ENCODE measurements at regions not wholly inside any gene's neighbourhood (a gene's known extent, or its start where the extent isn't known, plus 50 kb on each side); places are given as distances from the start of the nearest gene placed in this dataset.

GRCh38 chr7:3233301-3233700 lies 67.8 kb upstream of the SDK1 start:
- no peak overlapping the region for H3K4me3 ChIP-seq
- no peak for TF ChIP-seq FOXP2 (optimal IDR thresholded peaks at IDR 0.05; ENCODE audit: control extremely low read depth, extremely low read length, insufficient read depth)
- no peak for TF ChIP-seq POLR2AphosphoS5 (IDR thresholded peaks at IDR 0.05; ENCODE audit: borderline replicate concordance, low read depth, low read length)
- TF ChIP-seq EZH2 (IDR thresholded peaks at IDR 0.05), result no peak
- H3K36me3 ChIP-seq (ENCODE audit: insufficient read depth, low read length), result no peaks in the 10 kb centered on the region
- H3K27ac ChIP-seq, result no peak overlapping the region
- DNase-seq (ENCODE audit: low read depth, low spot score), result no peak
- no peak overlapping the region for H3K9ac ChIP-seq (ENCODE audit: insufficient read length)
- no peaks in the 10 kb centered on the region for H3K9me3 ChIP-seq (ENCODE audit: low read depth, low read length)

- H3K9ac ChIP-seq (ENCODE audit: insufficient read length), result no peak overlapping the region
- H3K4me3 ChIP-seq, result no peak overlapping the region
- no peak overlapping the region for H3K27ac ChIP-seq
- DNase-seq (ENCODE audit: low read depth, low spot score), result no peak
- TF ChIP-seq FOXP2 (optimal IDR thresholded peaks at IDR 0.05; ENCODE audit: control extremely low read depth, extremely low read length, insufficient read depth), result no peak
- TF ChIP-seq POLR2AphosphoS5 (IDR thresholded peaks at IDR 0.05; ENCODE audit: borderline replicate concordance, low read depth, low read length), result no peak
- H3K36me3 ChIP-seq (ENCODE audit: insufficient read depth, low read length), result no peaks in the 10 kb centered on the region
- no peaks in the 10 kb centered on the region for H3K9me3 ChIP-seq (ENCODE audit: low read depth, low read length)
Measured at GRCh38 chr7:3234051-3234450, 67.0 kb upstream of the SDK1 start.

DNA sequence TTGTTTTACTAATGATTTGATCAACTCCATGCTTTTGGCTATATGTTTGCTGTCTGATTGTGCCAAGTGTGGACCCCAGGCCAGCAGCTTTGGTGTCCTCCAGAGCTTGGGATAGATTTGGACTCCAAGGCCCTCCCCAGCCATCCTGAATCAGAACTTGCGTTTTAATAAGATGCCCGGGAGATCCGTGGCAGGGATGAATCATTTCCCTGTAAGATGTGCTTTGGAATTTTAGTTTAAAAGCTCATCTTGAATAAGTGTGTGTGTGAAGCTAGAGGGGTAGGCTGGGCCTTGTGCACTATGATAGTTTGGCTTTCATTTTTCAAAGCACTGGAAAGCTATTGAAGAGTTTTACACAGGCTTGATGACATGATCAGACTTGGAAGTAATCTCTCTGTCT lies 66.2 kb upstream of the SDK1 start:
- TF ChIP-seq FOXP2 (optimal IDR thresholded peaks at IDR 0.05; ENCODE audit: control extremely low read depth, extremely low read length, insufficient read depth) (no peak), POLR2AphosphoS5 (IDR thresholded peaks at IDR 0.05; ENCODE audit: borderline replicate concordance, low read depth, low read length) (no peak), EZH2 (IDR thresholded peaks at IDR 0.05) (no peak)
- no peaks in the 10 kb centered on the region for H3K9me3 ChIP-seq (ENCODE audit: low read depth, low read length)

DNA sequence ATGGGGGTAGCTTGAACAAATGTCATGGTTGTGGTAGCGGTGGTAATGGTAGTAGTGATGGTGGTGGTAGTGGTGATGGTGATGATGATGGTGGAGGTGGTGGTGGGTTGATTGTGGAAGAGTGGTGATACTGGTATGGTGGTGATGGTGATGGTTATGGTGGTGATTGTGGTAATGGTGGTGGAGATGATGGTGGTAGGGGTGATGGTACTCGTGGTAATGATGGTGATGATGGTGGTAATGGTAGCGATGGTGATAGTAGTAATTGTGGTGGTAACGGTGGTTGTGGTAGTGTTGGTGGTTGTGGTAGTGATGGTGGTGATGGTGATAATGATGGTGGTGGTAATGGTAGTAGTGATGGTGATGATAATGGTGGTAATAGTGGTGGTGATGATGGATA lies 65.7 kb upstream of the SDK1 start:
- Histone ChIP-seq H3K27ac (no peak overlapping the region), H3K36me3 (ENCODE audit: insufficient read depth, low read length) (no peaks in the 10 kb centered on the region), H3K9ac (ENCODE audit: insufficient read length) (no peak overlapping the region), H3K9me3 (ENCODE audit: low read depth, low read length) (no peaks in the 10 kb centered on the region), H3K4me3 (no peak overlapping the region)
- DNase-seq (ENCODE audit: low read depth, low spot score), result no peak
- no peak for TF ChIP-seq EZH2 (IDR thresholded peaks at IDR 0.05)
- TF ChIP-seq FOXP2 (optimal IDR thresholded peaks at IDR 0.05; ENCODE audit: control extremely low read depth, extremely low read length, insufficient read depth), result no peak
- no peak for TF ChIP-seq POLR2AphosphoS5 (IDR thresholded peaks at IDR 0.05; ENCODE audit: borderline replicate concordance, low read depth, low read length)

More for the DNA sequence above, 66.2 kb upstream of the SDK1 start:
- Histone ChIP-seq H3K4me3 (no peak overlapping the region), H3K9ac (ENCODE audit: insufficient read length) (no peak overlapping the region), H3K27ac (no peak overlapping the region), H3K36me3 (ENCODE audit: insufficient read depth, low read length) (no peaks in the 10 kb centered on the region)
- no peak for DNase-seq (ENCODE audit: low read depth, low spot score)

GRCh38 chr7:3236268-3236667 lies 64.8 kb upstream of the SDK1 start:
- Histone ChIP-seq H3K27ac (no peak overlapping the region), H3K36me3 (ENCODE audit: insufficient read depth, low read length) (no peaks in the 10 kb centered on the region), H3K4me3 (no peak overlapping the region), H3K9me3 (ENCODE audit: low read depth, low read length) (no peaks in the 10 kb centered on the region), H3K9ac (ENCODE audit: insufficient read length) (no peak overlapping the region)
- TF ChIP-seq EZH2 (IDR thresholded peaks at IDR 0.05), result no peak
- no peak for TF ChIP-seq POLR2AphosphoS5 (IDR thresholded peaks at IDR 0.05; ENCODE audit: borderline replicate concordance, low read depth, low read length)
- no peak for TF ChIP-seq FOXP2 (optimal IDR thresholded peaks at IDR 0.05; ENCODE audit: control extremely low read depth, extremely low read length, insufficient read depth)
- no peak for DNase-seq (ENCODE audit: low read depth, low spot score)

GRCh38 chr7:3238525-3239210 lies 62.4 kb upstream of the SDK1 start:
- Histone ChIP-seq H3K9me3 (ENCODE audit: low read depth, low read length) (no peaks in the 10 kb centered on the region), H3K4me3 (no peak overlapping the region), H3K9ac (ENCODE audit: insufficient read length) (no peak overlapping the region), H3K36me3 (ENCODE audit: insufficient read depth, low read length) (no peaks in the 10 kb centered on the region), H3K27ac (no peak overlapping the region)
- DNase-seq (ENCODE audit: low read depth, low spot score), result no peak
- TF ChIP-seq POLR2AphosphoS5 (IDR thresholded peaks at IDR 0.05; ENCODE audit: borderline replicate concordance, low read depth, low read length), result no peak

- no peaks in the 10 kb centered on the region for H3K9me3 ChIP-seq (ENCODE audit: low read depth, low read length)
Measured at GRCh38 chr7:3239291-3239691, 61.8 kb upstream of the SDK1 start.

GRCh38 chr7:3240826-3241430 lies 60.1 kb upstream of the SDK1 start:
- H3K27ac ChIP-seq, result no peak overlapping the region
- H3K9me3 ChIP-seq (ENCODE audit: low read depth, low read length), result no peaks in the 10 kb centered on the region
- no peak for DNase-seq (ENCODE audit: low read depth, low spot score)
- no peak overlapping the region for H3K9ac ChIP-seq (ENCODE audit: insufficient read length)
- H3K36me3 ChIP-seq (ENCODE audit: insufficient read depth, low read length), result no peaks in the 10 kb centered on the region
- TF ChIP-seq EZH2 (IDR thresholded peaks at IDR 0.05) (no peak), FOXP2 (optimal IDR thresholded peaks at IDR 0.05; ENCODE audit: control extremely low read depth, extremely low read length, insufficient read depth) (no peak), POLR2AphosphoS5 (IDR thresholded peaks at IDR 0.05; ENCODE audit: borderline replicate concordance, low read depth, low read length) (no peak)
- no peak overlapping the region for H3K4me3 ChIP-seq

More at GRCh38 chr7:3239291-3239691, 61.8 kb upstream of the SDK1 start:
- H3K4me3 ChIP-seq, result no peak overlapping the region
- no peak overlapping the region for H3K9ac ChIP-seq (ENCODE audit: insufficient read length)
- TF ChIP-seq EZH2 (IDR thresholded peaks at IDR 0.05), result no peak
- no peak for TF ChIP-seq POLR2AphosphoS5 (IDR thresholded peaks at IDR 0.05; ENCODE audit: borderline replicate concordance, low read depth, low read length)
- no peak for TF ChIP-seq FOXP2 (optimal IDR thresholded peaks at IDR 0.05; ENCODE audit: control extremely low read depth, extremely low read length, insufficient read depth)
- H3K27ac ChIP-seq, result no peak overlapping the region
- DNase-seq (ENCODE audit: low read depth, low spot score), result no peak
- H3K36me3 ChIP-seq (ENCODE audit: insufficient read depth, low read length), result no peaks in the 10 kb centered on the region
